DOHH2 (cell line): ENCODE measurements at regions not wholly inside any gene's neighbourhood (a gene's known extent, or its start where the extent isn't known, plus 50 kb on each side); places are given as distances from the start of the nearest gene placed in this dataset.

Experiments
- EZH2phosphoT487 ChIP-seq: fragments of 200-600 bp; sonication (generic); IDR thresholded peaks from 2 replicates; pipeline ENCODE4 v1.6.1; 2017; ENCODE audit warnings: borderline replicate concordance, mild to moderate bottlenecking, antibody characterized with exemption, low read length, moderate library complexity, mixed read lengths
- TF ChIP-seq, protein P1 (sequence below): fragments of 200-600 bp; sonication (generic); IDR thresholded peaks from one replicate; pipeline ENCODE4 v1.5.1; 2014; ENCODE audit warnings: antibody characterized with exemption, mild to moderate bottlenecking, low read depth, low read length; ENCODE audit not compliant: poor library complexity, severe bottlenecking

DNA sequence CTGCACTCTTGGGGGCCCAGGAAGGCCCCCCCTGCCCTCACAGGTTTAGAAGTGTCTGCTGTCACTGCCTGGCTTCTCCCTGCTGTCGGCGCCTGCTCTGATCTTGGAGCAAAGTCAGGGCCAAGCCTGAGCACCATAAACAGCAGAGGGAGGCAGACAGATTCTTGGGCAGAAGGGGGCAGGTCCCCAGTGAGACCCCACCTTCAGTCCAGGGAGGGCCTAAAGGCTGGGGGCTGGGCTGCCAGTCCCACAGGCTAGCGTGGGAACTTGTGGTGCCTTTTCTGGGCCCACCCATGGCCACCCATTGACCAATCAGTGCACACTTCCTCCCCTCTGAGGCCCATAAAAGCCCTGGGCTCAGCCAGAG lies 124.0 kb downstream of the OLFM1 start:
- TF ChIP-seq, protein P1, sequence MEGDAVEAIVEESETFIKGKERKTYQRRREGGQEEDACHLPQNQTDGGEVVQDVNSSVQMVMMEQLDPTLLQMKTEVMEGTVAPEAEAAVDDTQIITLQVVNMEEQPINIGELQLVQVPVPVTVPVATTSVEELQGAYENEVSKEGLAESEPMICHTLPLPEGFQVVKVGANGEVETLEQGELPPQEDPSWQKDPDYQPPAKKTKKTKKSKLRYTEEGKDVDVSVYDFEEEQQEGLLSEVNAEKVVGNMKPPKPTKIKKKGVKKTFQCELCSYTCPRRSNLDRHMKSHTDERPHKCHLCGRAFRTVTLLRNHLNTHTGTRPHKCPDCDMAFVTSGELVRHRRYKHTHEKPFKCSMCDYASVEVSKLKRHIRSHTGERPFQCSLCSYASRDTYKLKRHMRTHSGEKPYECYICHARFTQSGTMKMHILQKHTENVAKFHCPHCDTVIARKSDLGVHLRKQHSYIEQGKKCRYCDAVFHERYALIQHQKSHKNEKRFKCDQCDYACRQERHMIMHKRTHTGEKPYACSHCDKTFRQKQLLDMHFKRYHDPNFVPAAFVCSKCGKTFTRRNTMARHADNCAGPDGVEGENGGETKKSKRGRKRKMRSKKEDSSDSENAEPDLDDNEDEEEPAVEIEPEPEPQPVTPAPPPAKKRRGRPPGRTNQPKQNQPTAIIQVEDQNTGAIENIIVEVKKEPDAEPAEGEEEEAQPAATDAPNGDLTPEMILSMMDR: no peak
- TF ChIP-seq EZH2phosphoT487: no peak
